Mesenchymal stem cell (in vitro differentiated cells and primary cell): ENCODE measurements at regions not wholly inside any gene's neighbourhood (a gene's known extent, or its start where the extent isn't known, plus 50 kb on each side); places are given as distances from the start of the nearest gene placed in this dataset.

Experiments
- DNase-seq: peaks from one replicate; pipeline ENCODE4 v3.0.0-alpha.2; 2013
- H2AFZ ChIP-seq: one replicate; pipeline ENCODE4 v1.6.1; 2013; ENCODE audit warnings: low read depth, mild to moderate bottlenecking, control low read depth, inconsistent platforms, low read length, moderate library complexity
- H2AK5ac ChIP-seq: 2 replicates; pipeline ENCODE4 v1.6.1; 2013; ENCODE audit warnings: low read length, moderate library complexity, mild to moderate bottlenecking, inconsistent platforms; ENCODE audit not compliant: severe bottlenecking
- H2BK120ac ChIP-seq: one replicate; pipeline ENCODE4 v1.6.1; 2013; ENCODE audit warnings: low read depth, mild to moderate bottlenecking, inconsistent platforms, low read length, moderate library complexity
- H2BK12ac ChIP-seq, 2 experiments: one replicate each; pipeline ENCODE4 v1.6.1; 2013; ENCODE audit warnings: inconsistent platforms in 2 of 2, low read length in 2 of 2, mild to moderate bottlenecking in 2 of 2, moderate library complexity in 2 of 2, control low read depth in 1 of 2
- H2BK15ac ChIP-seq: one replicate; pipeline ENCODE4 v1.6.1; 2013; ENCODE audit warnings: mild to moderate bottlenecking, low read depth, inconsistent platforms; ENCODE audit not compliant: poor library complexity, severe bottlenecking
- H2BK5ac ChIP-seq: 2 replicates; pipeline ENCODE4 v1.6.1; 2013; ENCODE audit warnings: low read depth, mild to moderate bottlenecking, low read length, control low read depth, inconsistent platforms; ENCODE audit not compliant: poor library complexity, severe bottlenecking
- H3K14ac ChIP-seq, 2 experiments: one replicate each; pipeline ENCODE4 v1.6.1; 2013; ENCODE audit warnings: inconsistent platforms in 2 of 2, low read length in 2 of 2, control low read depth in 1 of 2, mild to moderate bottlenecking in 1 of 2, moderate library complexity in 1 of 2
- H3K18ac ChIP-seq, 2 experiments: one replicate each; pipeline ENCODE4 v1.6.1; 2013; ENCODE audit warnings: inconsistent platforms in 2 of 2, low read length in 2 of 2, control low read depth in 1 of 2, low read depth in 1 of 2, mild to moderate bottlenecking in 1 of 2
- H3K23ac ChIP-seq, 2 experiments: one replicate each; pipeline ENCODE4 v1.6.1; 2013; ENCODE audit warnings: inconsistent platforms in 2 of 2, low read length in 2 of 2, mild to moderate bottlenecking in 2 of 2, moderate library complexity in 2 of 2, control low read depth in 1 of 2
- H3K27ac ChIP-seq: 2 replicates; pipeline ENCODE4 v1.5.1; 2013; ENCODE audit warnings: mild to moderate bottlenecking, moderate library complexity, low read length, control low read depth, inconsistent platforms; ENCODE audit not compliant: poor library complexity, severe bottlenecking
- H3K27me3 ChIP-seq, 2 experiments: 2 replicates each; pipeline versions ENCODE4 v1.6.1 to v1.7.0; 2013; ENCODE audit warnings: low read length in 2 of 2, mild to moderate bottlenecking in 2 of 2, moderate library complexity in 2 of 2, control low read depth in 1 of 2, inconsistent platforms in 1 of 2; ENCODE audit not compliant: control insufficient read depth in 1 of 2, insufficient read depth in 1 of 2
- H3K36me3 ChIP-seq, 2 experiments: 2 replicates each; pipeline versions ENCODE4 v1.6.1 to v1.7.0; 2013; ENCODE audit warnings: low read length in 2 of 2, control low read depth in 1 of 2, inconsistent platforms in 1 of 2, low read depth in 1 of 2, mild to moderate bottlenecking in 1 of 2; ENCODE audit not compliant: insufficient read depth in 2 of 2, control insufficient read depth in 1 of 2
- H3K4ac ChIP-seq, 2 experiments: one replicate each; pipeline ENCODE4 v1.6.1; 2013; ENCODE audit warnings: inconsistent platforms in 2 of 2, low read length in 2 of 2, mild to moderate bottlenecking in 2 of 2, moderate library complexity in 2 of 2, control low read depth in 1 of 2, low read depth in 1 of 2
- H3K4me1 ChIP-seq: 2 replicates; pipeline ENCODE4 v1.6.1; 2013; ENCODE audit warnings: low read depth, low read length, control low read depth; ENCODE audit not compliant: control insufficient read depth, insufficient read depth
- H3K4me2 ChIP-seq: 2 replicates; pipeline ENCODE4 v1.6.1; 2013; ENCODE audit warnings: low read length, mild to moderate bottlenecking, inconsistent platforms; ENCODE audit not compliant: poor library complexity, severe bottlenecking
- H3K4me3 ChIP-seq, 2 experiments: 2 replicates each; pipeline versions ENCODE4 v1.5.1 to v1.7.0; 2013; ENCODE audit warnings: low read length in 2 of 2, mild to moderate bottlenecking in 2 of 2, control low read depth in 1 of 2, low read depth in 1 of 2; ENCODE audit not compliant: insufficient read depth in 1 of 2
- H3K79me1 ChIP-seq: replicated peaks from 2 replicates; pipeline ENCODE4 v1.6.1; 2013; ENCODE audit warnings: mild to moderate bottlenecking, control low read depth, low read length, inconsistent platforms; ENCODE audit not compliant: poor library complexity, severe bottlenecking
- H3K9ac ChIP-seq: 2 replicates; pipeline ENCODE4 v1.7.0; 2013; ENCODE audit warnings: mild to moderate bottlenecking, low read length, moderate library complexity
- H3K9me3 ChIP-seq: 2 replicates; pipeline ENCODE4 v1.7.0; 2013; ENCODE audit warnings: mild to moderate bottlenecking, low read length; ENCODE audit not compliant: control insufficient read depth
- H4K8ac ChIP-seq: one replicate; pipeline ENCODE4 v1.6.1; 2013; ENCODE audit warnings: inconsistent platforms, mild to moderate bottlenecking, low read length, moderate library complexity
- H4K91ac ChIP-seq: one replicate; pipeline ENCODE4 v1.6.1; 2013; ENCODE audit warnings: mild to moderate bottlenecking, low read length, inconsistent platforms
- WGBS: methylation state at CpG from one replicate; pipeline ENCODE4 v1.1.7; 2013; ENCODE audit warnings: mixed read lengths; 5-methylcytosine and 5-hydroxymethylcytosine counted together

- Histone ChIP-seq H3K4ac (no peak overlapping the region), H3K4me3 (no peak overlapping the region), H3K36me3 (no peaks in the 10 kb centered on the region), H3K9ac (no peak overlapping the region), H2AFZ (no peak overlapping the region), H3K9me3 (no peaks in the 10 kb centered on the region), H3K18ac (no peak overlapping the region), H3K14ac (no peak overlapping the region), H3K79me1 (no peaks in the 10 kb centered on the region), H3K23ac (no peak overlapping the region), H3K27ac (no peak overlapping the region), H4K8ac (no peak overlapping the region), H3K27me3 (no peaks in the 10 kb centered on the region), H4K91ac (no peak overlapping the region), H2BK12ac (no peak overlapping the region), H2AK5ac (no peak overlapping the region), H2BK120ac (no peak overlapping the region), H3K4me2 (no peak overlapping the region), H2BK15ac (no peak overlapping the region), H3K4me1 (no peaks in the 10 kb centered on the region), H2BK5ac (no peak overlapping the region)
- WGBS, result 80% methylated on average over 2 of the region's 3 CpGs
- no peak for DNase-seq
These were observed 107.5 kb downstream of the CCDC71L start for GRCh38 chr7:106553446-106553836.

- no peak overlapping the region for H3K4me3 ChIP-seq
- no peak overlapping the region for H3K27ac ChIP-seq
- no peak overlapping the region for H4K8ac ChIP-seq
- no peak overlapping the region for H2AFZ ChIP-seq
- H3K4me1 ChIP-seq, result no peaks in the 10 kb centered on the region
- H2BK12ac ChIP-seq, result no peak overlapping the region
- H2BK120ac ChIP-seq, result no peak overlapping the region
- no peak overlapping the region for H2BK5ac ChIP-seq
- over 99% methylated on average over 4 of the region's 5 CpGs for whole genome bisulfite sequencing
- H3K27me3 ChIP-seq, result no peaks in the 10 kb centered on the region
- no peaks in the 10 kb centered on the region for H3K9me3 ChIP-seq
- H3K23ac ChIP-seq, result no peak overlapping the region
- H3K79me1 ChIP-seq, result no peaks in the 10 kb centered on the region
- no peak overlapping the region for H3K4ac ChIP-seq
- no peak overlapping the region for H2AK5ac ChIP-seq
- no peak overlapping the region for H3K4me2 ChIP-seq
- no peak for DNase-seq
- no peak overlapping the region for H4K91ac ChIP-seq
- H3K36me3 ChIP-seq, result no peaks in the 10 kb centered on the region
- H2BK15ac ChIP-seq, result no peak overlapping the region
- no peak overlapping the region for H3K9ac ChIP-seq
- no peak overlapping the region for H3K14ac ChIP-seq
- no peak overlapping the region for H3K18ac ChIP-seq
These were observed 108.1 kb downstream of the CCDC71L start for GRCh38 chr7:106552645-106553445.

- H3K4me2 ChIP-seq, result no peak overlapping the region
- H3K4ac ChIP-seq, result no peak overlapping the region
- WGBS, result 100% methylated on average over 1 of the region's 1 CpG
- H3K4me1 ChIP-seq, result no peaks in the 10 kb centered on the region
- no peak overlapping the region for H3K23ac ChIP-seq
- no peak overlapping the region for H3K18ac ChIP-seq
- H2BK12ac ChIP-seq, result no peak overlapping the region
- H4K91ac ChIP-seq, result no peak overlapping the region
- H3K4me3 ChIP-seq, result no peak overlapping the region
- H4K8ac ChIP-seq, result no peak overlapping the region
- no peak overlapping the region for H3K14ac ChIP-seq
- no peaks in the 10 kb centered on the region for H3K79me1 ChIP-seq
- DNase-seq, result no peak
- H3K27ac ChIP-seq, result no peak overlapping the region
- no peak overlapping the region for H2BK15ac ChIP-seq
- no peak overlapping the region for H2AK5ac ChIP-seq
- no peaks in the 10 kb centered on the region for H3K27me3 ChIP-seq
- H2AFZ ChIP-seq, result no peak overlapping the region
- H2BK5ac ChIP-seq, result no peak overlapping the region
- H2BK120ac ChIP-seq, result no peak overlapping the region
- H3K36me3 ChIP-seq, result no peaks in the 10 kb centered on the region
- H3K9ac ChIP-seq, result no peak overlapping the region
- no peaks in the 10 kb centered on the region for H3K9me3 ChIP-seq
These were observed 109.0 kb downstream of the CCDC71L start for GRCh38 chr7:106551936-106552335.

- Histone ChIP-seq H4K8ac (no peak overlapping the region), H3K14ac (no peak overlapping the region), H4K91ac (no peak overlapping the region), H3K27me3 (no peaks in the 10 kb centered on the region), H3K9me3 (no peaks in the 10 kb centered on the region), H3K4me1 (no peaks in the 10 kb centered on the region), H2AFZ (no peak overlapping the region), H2BK12ac (no peak overlapping the region), H2BK120ac (no peak overlapping the region), H2BK15ac (no peak overlapping the region), H3K4me2 (no peak overlapping the region), H3K36me3 (no peaks in the 10 kb centered on the region), H3K18ac (no peak overlapping the region), H3K27ac (no peak overlapping the region), H3K79me1 (no peaks in the 10 kb centered on the region), H3K4me3 (no peak overlapping the region), H3K4ac (no peak overlapping the region), H3K23ac (no peak overlapping the region), H2AK5ac (no peak overlapping the region), H2BK5ac (no peak overlapping the region), H3K9ac (no peak overlapping the region)
- no peak for DNase-seq
These were observed 112.5 kb downstream of the CCDC71L start for GRCh38 chr7:106548491-106548890.
